ENCODE measurements at regions not wholly inside any gene's neighbourhood (a gene's known extent, or its start where the extent isn't known, plus 50 kb on each side); places are given as distances from the start of the nearest gene placed in this dataset.

DNA sequence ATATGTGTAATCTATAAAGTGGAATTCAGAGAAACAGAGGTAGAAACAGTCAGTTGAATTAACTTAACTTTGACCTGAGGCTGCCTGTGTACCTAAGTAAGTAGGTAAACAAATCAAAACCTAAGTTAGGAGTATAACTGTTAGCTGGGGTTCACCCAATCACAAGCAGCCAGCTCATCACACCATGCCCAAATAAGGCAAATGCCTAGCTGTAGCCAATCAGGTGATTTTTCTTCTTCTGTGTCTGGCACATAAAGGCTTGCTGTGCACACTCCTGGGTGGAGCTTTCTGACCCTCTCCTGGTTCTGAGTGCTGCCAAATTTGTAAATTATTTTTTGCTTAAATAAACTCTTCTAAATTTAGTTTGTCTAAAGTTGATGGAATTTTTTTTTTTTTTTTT lies 54.7 kb upstream of the TRIM39 start:
- no peak overlapping the region for H3K4me3 ChIP-seq (ENCODE audit: control insufficient read depth, low read depth, low read length)
- TF ChIP-seq, protein P1, sequence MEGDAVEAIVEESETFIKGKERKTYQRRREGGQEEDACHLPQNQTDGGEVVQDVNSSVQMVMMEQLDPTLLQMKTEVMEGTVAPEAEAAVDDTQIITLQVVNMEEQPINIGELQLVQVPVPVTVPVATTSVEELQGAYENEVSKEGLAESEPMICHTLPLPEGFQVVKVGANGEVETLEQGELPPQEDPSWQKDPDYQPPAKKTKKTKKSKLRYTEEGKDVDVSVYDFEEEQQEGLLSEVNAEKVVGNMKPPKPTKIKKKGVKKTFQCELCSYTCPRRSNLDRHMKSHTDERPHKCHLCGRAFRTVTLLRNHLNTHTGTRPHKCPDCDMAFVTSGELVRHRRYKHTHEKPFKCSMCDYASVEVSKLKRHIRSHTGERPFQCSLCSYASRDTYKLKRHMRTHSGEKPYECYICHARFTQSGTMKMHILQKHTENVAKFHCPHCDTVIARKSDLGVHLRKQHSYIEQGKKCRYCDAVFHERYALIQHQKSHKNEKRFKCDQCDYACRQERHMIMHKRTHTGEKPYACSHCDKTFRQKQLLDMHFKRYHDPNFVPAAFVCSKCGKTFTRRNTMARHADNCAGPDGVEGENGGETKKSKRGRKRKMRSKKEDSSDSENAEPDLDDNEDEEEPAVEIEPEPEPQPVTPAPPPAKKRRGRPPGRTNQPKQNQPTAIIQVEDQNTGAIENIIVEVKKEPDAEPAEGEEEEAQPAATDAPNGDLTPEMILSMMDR (conservative IDR thresholded peaks at IDR 0.05; ENCODE audit: control insufficient read depth, insufficient read depth, low read depth, low read length) = no peak
- peak; percentile 17 for DNase-seq (ENCODE audit: low read depth)

DNA sequence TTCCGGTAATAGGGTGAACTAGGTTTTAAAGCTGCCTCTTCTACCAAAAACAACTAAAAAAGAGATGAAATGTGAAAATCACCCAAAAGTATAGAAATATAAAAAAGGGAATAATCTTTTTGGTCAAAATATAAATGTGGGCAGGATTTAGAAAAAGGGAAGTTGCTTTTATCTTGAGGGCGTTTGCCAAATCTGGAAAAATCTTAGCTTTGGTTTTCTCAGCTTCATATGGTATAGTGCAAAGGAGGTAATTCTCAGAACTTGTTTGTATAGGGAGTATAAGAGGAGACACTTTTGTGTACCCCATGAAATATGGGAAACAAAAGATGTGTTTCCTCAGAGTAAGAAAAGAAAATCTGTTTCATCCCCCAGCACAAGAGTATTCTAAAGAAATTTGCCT lies 54.2 kb upstream of the TRIM26 start:
- TF ChIP-seq, protein P1 (conservative IDR thresholded peaks at IDR 0.05; ENCODE audit: control insufficient read depth, insufficient read depth, low read depth, low read length) = no peak
- no peak overlapping the region for H3K4me3 ChIP-seq (ENCODE audit: control insufficient read depth, low read depth, low read length)
- DNase-seq (ENCODE audit: low read depth) = no peak

DNA sequence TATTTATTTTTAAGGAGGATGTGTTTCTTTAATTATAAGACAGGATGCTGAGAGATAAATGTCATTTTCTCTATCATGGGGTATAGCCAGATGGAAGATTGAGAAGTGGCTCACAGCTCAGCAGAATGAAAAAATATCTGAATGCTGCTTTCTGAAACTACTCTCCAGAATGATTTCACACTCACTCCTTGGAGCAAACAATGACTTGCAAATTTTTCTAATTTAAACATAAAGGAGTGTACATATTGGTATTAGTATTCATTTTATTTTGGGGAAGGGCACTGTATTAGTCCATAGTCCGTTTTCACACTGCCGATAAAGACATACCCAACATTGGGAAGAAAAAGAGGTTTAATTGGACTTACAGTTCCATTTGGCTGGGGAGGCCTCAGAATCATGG lies 52.4 kb upstream of the TRIM26 start:
- H3K4me3 ChIP-seq (ENCODE audit: control insufficient read depth, low read depth, low read length) = no peak overlapping the region
- no peak for DNase-seq (ENCODE audit: low read depth)
- TF ChIP-seq, protein P1 (conservative IDR thresholded peaks at IDR 0.05; ENCODE audit: control insufficient read depth, insufficient read depth, low read depth, low read length) = no peak

DNA sequence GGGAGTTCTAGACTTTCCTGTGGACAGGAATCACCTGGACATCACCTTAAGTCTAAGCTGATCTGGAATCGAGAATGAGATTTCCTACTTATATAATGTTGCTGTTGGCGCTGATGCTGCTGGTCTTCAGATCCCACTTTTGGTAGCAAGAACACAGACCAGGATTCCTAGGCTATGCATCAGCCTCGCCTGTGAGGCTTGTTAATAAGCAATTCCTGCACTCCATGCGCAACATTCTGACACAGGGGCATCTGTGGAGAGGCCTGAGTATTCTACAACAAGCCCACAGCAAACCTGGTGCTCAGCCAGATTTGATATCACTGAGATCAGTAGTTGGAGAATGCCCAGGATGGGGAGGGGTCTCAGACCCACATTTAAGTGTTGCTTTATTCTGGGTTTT lies 52.0 kb upstream of the TRIM26 start:
- H3K4me3 ChIP-seq (ENCODE audit: control insufficient read depth, low read depth, low read length) = no peak overlapping the region
- DNase-seq (ENCODE audit: low read depth) = no peak
- TF ChIP-seq, protein P1 (conservative IDR thresholded peaks at IDR 0.05; ENCODE audit: control insufficient read depth, insufficient read depth, low read depth, low read length) = no peak

DNA sequence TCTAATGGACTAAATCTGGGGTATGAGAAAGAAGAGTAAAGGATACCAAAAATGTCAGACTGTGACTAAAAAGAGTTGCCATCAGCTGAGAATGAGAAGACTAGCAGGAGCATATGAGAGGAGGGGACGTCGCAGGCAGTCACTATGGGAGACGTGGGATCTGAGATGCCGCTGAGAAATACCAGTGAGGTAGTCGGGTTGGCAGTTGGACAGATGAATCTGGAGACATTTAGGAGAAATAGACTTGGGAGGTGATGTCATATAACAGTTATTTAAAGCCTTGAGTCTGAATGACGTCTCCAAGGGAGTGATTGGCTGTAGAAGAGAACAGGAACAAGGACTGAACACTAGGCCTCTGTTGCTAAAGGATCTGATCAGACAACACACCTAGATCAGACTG lies 51.5 kb upstream of the TRIM26 start:
- no peak overlapping the region for H3K4me3 ChIP-seq (ENCODE audit: control insufficient read depth, low read depth, low read length)
- TF ChIP-seq, protein P1 (conservative IDR thresholded peaks at IDR 0.05; ENCODE audit: control insufficient read depth, insufficient read depth, low read depth, low read length) = no peak
- peak; percentile 42 for DNase-seq (ENCODE audit: low read depth)

DNA sequence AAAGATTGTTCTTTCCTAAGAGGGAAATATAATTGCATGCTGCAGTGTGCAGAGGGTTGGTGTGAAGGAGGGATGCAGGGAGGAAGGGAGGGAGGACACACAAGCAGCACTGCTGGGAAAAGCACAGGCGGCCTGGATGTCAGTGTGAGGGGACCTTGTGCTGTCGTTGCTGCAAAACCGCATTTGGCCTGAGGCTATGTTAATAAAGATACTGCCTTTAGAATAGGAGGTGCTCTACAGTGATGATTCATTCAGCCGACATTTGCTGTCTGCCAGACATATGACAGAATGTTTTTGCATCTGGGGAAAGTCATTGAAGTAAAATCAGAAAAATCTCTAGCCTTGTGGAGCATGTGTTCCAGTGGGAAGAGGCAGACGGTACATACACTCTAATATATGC lies 50.5 kb upstream of the TRIM26 start:
- H3K4me3 ChIP-seq (ENCODE audit: control insufficient read depth, low read depth, low read length) = no peak overlapping the region
- peak; percentile 62 for DNase-seq (ENCODE audit: low read depth)
- TF ChIP-seq, protein P1 (conservative IDR thresholded peaks at IDR 0.05; ENCODE audit: control insufficient read depth, insufficient read depth, low read depth, low read length) = no peak

Data from fibroblast of mammary gland (primary cell).